SU-DHL-6 (cell line): ENCODE measurements at regions not wholly inside any gene's neighbourhood (a gene's known extent, or its start where the extent isn't known, plus 50 kb on each side); places are given as distances from the start of the nearest gene placed in this dataset.

ENCODE experiments used
- H2AFZ ChIP-seq: fragments of 200-600 bp; sonication (generic); 2 replicates; pipeline ENCODE4 v1.6.1; 2014; ENCODE audit warnings: low read depth, mild to moderate bottlenecking, moderate library complexity, mixed read lengths, antibody characterized with exemption, low read length; ENCODE audit not compliant: severe bottlenecking
- H3F3A ChIP-seq: fragments of 200-600 bp; shearing (Covaris generic); 2 replicates; pipeline ENCODE4 v1.6.0; 2016; ENCODE audit warnings: antibody characterized with exemption, mild to moderate bottlenecking; ENCODE audit not compliant: insufficient read depth
- H3K27ac ChIP-seq: fragments of 200-600 bp; sonication (generic); 2 replicates; pipeline ENCODE4 v1.5.1; 2016; ENCODE audit warnings: low read depth, mild to moderate bottlenecking, low read length, moderate library complexity, mixed read lengths
- H3K27me3 ChIP-seq: fragments of 200-600 bp; sonication (generic), shearing (Covaris generic); 2 replicates; pipeline ENCODE4 v1.6.0; 2014; ENCODE audit warnings: mild to moderate bottlenecking, low read length
- H3K36me3 ChIP-seq: fragments of 200-600 bp; sonication (generic); 2 replicates; pipeline ENCODE4 v1.6.1; 2014; ENCODE audit warnings: mild to moderate bottlenecking, low read length, mixed read lengths
- H3K4me2 ChIP-seq: fragments of 300-600, 200-600 bp; shearing (Covaris generic), sonication (generic); 2 replicates; pipeline ENCODE4 v1.6.0; 2014; ENCODE audit warnings: low read length, low read depth, mild to moderate bottlenecking; ENCODE audit not compliant: poor library complexity, severe bottlenecking
- H3K4me3 ChIP-seq: fragments of 200-600 bp; sonication (generic); 2 replicates; pipeline ENCODE4 v1.5.1; 2014; ENCODE audit warnings: antibody characterized with exemption, low read length, mild to moderate bottlenecking, mixed read lengths; ENCODE audit not compliant: insufficient read depth, poor library complexity, severe bottlenecking
- H3K79me2 ChIP-seq: fragments of 200-600 bp; sonication (generic); 2 replicates; pipeline ENCODE4 v1.6.1; 2014; ENCODE audit warnings: mild to moderate bottlenecking, low read length, moderate library complexity; ENCODE audit not compliant: insufficient read depth
- H3K9ac ChIP-seq: fragments of 200-600 bp; sonication (generic); 2 replicates; pipeline ENCODE4 v1.7.0; 2014; ENCODE audit warnings: mild to moderate bottlenecking, low read length
- H3K9me2 ChIP-seq: fragments of 200-600 bp; sonication (generic); replicated peaks from 2 replicates; pipeline ENCODE4 v1.6.1; 2014; ENCODE audit warnings: low read length; ENCODE audit not compliant: insufficient read depth
- H3K9me3 ChIP-seq: fragments of 200-600 bp; sonication (generic); 2 replicates; pipeline ENCODE4 v1.6.1; 2014; ENCODE audit warnings: low read length, mixed read lengths; ENCODE audit not compliant: insufficient read depth
- H4K20me1 ChIP-seq: fragments of 200-600 bp; sonication (generic); 2 replicates; pipeline ENCODE4 v1.6.1; 2014; ENCODE audit warnings: low read depth, mild to moderate bottlenecking, antibody characterized with exemption, low read length, moderate library complexity, mixed read lengths
- CTCF ChIP-seq: fragments of 200-600 bp; sonication (generic); IDR thresholded peaks from one replicate; pipeline ENCODE4 v1.5.1; 2017; ENCODE audit warnings: antibody characterized with exemption, mild to moderate bottlenecking, low read length, moderate library complexity; ENCODE audit not compliant: insufficient read depth, poor library complexity, severe bottlenecking
- EZH2phosphoT487 ChIP-seq: fragments of 200-600 bp; sonication (generic), shearing (Covaris generic); conservative IDR thresholded peaks from 2 replicates; pipeline ENCODE4 v1.6.1; 2018; ENCODE audit warnings: mild to moderate bottlenecking, antibody characterized with exemption, low read length, moderate library complexity, mixed read lengths

GRCh38 chr6:122075917-122076316, 323.5 kb upstream of the HSF2 start:
- H3K9ac ChIP-seq, result no peak overlapping the region
- H4K20me1 ChIP-seq, result no peaks in the 10 kb centered on the region
- no peaks in the 10 kb centered on the region for H3K9me3 ChIP-seq
- no peaks in the 10 kb centered on the region for H3K79me2 ChIP-seq
- H2AFZ ChIP-seq, result no peak overlapping the region
- no peaks in the 10 kb centered on the region for H3F3A ChIP-seq
- no peak overlapping the region for H3K27ac ChIP-seq
- no peak for TF ChIP-seq EZH2phosphoT487
- no peak for TF ChIP-seq CTCF
- no peaks in the 10 kb centered on the region for H3K9me2 ChIP-seq
- no peaks in the 10 kb centered on the region for H3K27me3 ChIP-seq
- no peaks in the 10 kb centered on the region for H3K36me3 ChIP-seq
- no peak overlapping the region for H3K4me2 ChIP-seq
- H3K4me3 ChIP-seq, result no peak overlapping the region

GRCh38 chr6:122077603-122078002, 321.8 kb upstream of the HSF2 start:
- H3K9me3 ChIP-seq, result no peaks in the 10 kb centered on the region

GRCh38 chr6:122078481-122078880, 321.0 kb upstream of the HSF2 start:
- no peaks in the 10 kb centered on the region for H3K9me3 ChIP-seq
- H3K4me2 ChIP-seq, result no peak overlapping the region
- H3K27me3 ChIP-seq, result no peaks in the 10 kb centered on the region
- no peaks in the 10 kb centered on the region for H3F3A ChIP-seq
- no peak overlapping the region for H3K27ac ChIP-seq
- no peaks in the 10 kb centered on the region for H3K9me2 ChIP-seq
- no peaks in the 10 kb centered on the region for H3K79me2 ChIP-seq
- no peak overlapping the region for H3K4me3 ChIP-seq
- H3K9ac ChIP-seq, result no peak overlapping the region
- no peaks in the 10 kb centered on the region for H4K20me1 ChIP-seq
- TF ChIP-seq EZH2phosphoT487 (no peak), CTCF (no peak)
- no peak overlapping the region for H2AFZ ChIP-seq
- H3K36me3 ChIP-seq, result no peaks in the 10 kb centered on the region

More at GRCh38 chr6:122077603-122078002, 321.8 kb upstream of the HSF2 start:
- TF ChIP-seq EZH2phosphoT487, result no peak
- TF ChIP-seq CTCF, result no peak
- H3K9me2 ChIP-seq, result no peaks in the 10 kb centered on the region
- no peak overlapping the region for H3K4me3 ChIP-seq
- no peaks in the 10 kb centered on the region for H3K27me3 ChIP-seq
- H2AFZ ChIP-seq, result no peak overlapping the region
- H3K36me3 ChIP-seq, result no peaks in the 10 kb centered on the region
- H3K79me2 ChIP-seq, result no peaks in the 10 kb centered on the region
- no peaks in the 10 kb centered on the region for H3F3A ChIP-seq
- H3K9ac ChIP-seq, result no peak overlapping the region
- no peaks in the 10 kb centered on the region for H4K20me1 ChIP-seq
- H3K27ac ChIP-seq, result no peak overlapping the region
- H3K4me2 ChIP-seq, result no peak overlapping the region
